Fibroblast of villous mesenchyme (primary cell): ENCODE measurements at regions not wholly inside any gene's neighbourhood (a gene's known extent, or its start where the extent isn't known, plus 50 kb on each side); places are given as distances from the start of the nearest gene placed in this dataset.

Source experiments
- DNase-seq: peaks from one replicate; pipeline ENCODE4 v3.0.0-alpha.2; 2010; ENCODE audit warnings: low read depth
- H3K4me3 ChIP-seq: 2 replicates; pipeline ENCODE4 v1.5.1; 2011; ENCODE audit warnings: low read depth, mild to moderate bottlenecking, low read length
- TF ChIP-seq, protein P1 (sequence below): IDR thresholded peaks from 2 replicates; pipeline ENCODE4 v1.5.1; 2012; ENCODE audit warnings: low read depth, mild to moderate bottlenecking, low read length; ENCODE audit not compliant: insufficient read depth

DNA sequence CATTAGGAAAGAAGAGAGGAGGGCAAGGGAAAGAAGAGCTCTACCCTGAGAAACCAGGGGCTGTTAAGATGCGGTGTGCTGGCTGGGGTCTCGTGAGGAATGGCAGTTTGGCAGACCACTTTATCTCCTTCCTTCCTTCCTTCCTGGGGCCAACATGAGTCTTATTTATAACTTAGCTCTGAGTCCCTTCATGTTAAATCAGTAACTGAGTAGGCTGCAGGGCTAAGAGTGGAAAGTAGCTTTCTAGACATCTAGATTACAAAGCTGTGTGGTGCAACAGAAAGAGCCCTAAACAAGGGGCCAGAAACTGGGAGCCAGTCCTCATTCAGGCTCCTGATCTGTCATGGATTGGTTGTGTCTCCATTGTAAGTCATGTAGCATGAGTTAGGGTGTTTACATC, 135.4 kb upstream of the DUSP10 start:
- TF ChIP-seq, protein P1, sequence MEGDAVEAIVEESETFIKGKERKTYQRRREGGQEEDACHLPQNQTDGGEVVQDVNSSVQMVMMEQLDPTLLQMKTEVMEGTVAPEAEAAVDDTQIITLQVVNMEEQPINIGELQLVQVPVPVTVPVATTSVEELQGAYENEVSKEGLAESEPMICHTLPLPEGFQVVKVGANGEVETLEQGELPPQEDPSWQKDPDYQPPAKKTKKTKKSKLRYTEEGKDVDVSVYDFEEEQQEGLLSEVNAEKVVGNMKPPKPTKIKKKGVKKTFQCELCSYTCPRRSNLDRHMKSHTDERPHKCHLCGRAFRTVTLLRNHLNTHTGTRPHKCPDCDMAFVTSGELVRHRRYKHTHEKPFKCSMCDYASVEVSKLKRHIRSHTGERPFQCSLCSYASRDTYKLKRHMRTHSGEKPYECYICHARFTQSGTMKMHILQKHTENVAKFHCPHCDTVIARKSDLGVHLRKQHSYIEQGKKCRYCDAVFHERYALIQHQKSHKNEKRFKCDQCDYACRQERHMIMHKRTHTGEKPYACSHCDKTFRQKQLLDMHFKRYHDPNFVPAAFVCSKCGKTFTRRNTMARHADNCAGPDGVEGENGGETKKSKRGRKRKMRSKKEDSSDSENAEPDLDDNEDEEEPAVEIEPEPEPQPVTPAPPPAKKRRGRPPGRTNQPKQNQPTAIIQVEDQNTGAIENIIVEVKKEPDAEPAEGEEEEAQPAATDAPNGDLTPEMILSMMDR, result no peak
- DNase-seq, result no peak
- no peak overlapping the region for H3K4me3 ChIP-seq

DNA sequence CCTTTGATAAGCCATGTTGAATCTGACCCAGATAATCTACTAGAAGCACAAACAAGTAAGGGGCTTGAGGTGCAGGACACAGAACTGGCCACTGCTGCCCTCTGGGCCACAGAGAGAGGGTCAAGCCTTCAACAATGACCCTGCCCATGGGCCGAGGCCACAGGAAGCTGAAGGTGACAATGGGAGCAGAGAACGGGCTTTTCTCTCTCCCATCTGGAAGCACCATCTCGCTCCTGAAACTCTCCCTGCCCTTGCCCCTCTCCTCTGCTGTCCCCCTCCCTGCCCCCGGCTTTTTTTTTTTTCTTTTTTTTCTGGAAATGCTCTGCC, 133.1 kb upstream of the DUSP10 start:
- DNase-seq, result no peak
- H3K4me3 ChIP-seq, result no peak overlapping the region
- TF ChIP-seq, protein P1, result no peak

DNA sequence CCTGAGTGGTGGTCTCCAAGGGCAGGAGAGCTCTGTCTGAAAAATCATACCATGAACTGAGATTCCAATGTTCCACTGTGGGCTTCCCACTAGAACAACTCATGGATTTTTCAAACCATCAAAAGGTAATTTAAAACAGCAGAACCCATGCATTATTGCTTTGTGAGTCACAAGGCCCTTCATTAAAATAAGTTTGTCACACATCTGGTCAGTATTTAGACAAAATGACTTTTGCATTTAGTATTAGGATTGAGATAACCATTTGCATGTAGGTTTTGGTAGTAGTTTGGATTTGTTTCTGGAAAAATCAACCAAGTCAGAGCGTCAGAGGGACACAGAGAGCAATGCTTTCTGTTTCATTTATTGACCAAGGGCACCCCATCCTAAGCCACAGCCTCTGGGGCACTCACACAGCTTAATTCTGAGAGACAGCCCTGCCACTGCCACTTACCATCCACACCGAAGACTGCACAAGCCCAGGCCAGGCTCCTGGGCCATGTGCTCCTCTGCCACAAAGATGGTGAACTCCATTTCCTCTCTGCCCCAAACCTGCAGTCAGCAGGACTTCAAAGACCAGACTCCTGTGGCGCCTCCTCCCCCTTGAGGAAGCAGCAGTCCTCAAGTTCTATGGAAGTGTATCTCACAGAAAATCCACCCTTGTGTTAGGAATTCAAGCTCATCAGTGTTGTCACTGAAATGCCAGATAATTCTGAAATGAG, 132.6 kb upstream of the DUSP10 start:
- no peak for DNase-seq
- TF ChIP-seq, protein P1, result peak; percentile 1
- H3K4me3 ChIP-seq, result no peak overlapping the region

DNA sequence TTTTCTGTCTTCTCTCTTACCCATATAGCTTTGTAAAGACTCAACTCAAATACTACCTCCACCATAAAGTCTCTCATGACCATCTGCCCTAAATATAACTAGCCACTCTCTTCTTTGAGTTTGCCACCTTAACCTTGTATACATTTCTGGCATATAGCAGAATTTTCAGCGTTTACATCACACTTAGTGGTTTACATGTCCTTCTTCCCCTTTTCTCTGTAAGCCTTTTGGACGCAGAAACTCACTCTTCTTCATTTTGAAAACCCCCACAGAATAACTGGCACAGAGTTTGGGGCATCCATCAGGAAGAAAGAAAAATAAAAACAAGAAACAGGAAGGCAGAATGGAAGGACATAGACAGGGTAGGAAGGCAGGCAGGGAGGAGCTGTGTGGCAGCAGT, 131.8 kb upstream of the DUSP10 start:
- TF ChIP-seq, protein P1, result no peak
- H3K4me3 ChIP-seq, result no peak overlapping the region
- DNase-seq, result no peak

DNA sequence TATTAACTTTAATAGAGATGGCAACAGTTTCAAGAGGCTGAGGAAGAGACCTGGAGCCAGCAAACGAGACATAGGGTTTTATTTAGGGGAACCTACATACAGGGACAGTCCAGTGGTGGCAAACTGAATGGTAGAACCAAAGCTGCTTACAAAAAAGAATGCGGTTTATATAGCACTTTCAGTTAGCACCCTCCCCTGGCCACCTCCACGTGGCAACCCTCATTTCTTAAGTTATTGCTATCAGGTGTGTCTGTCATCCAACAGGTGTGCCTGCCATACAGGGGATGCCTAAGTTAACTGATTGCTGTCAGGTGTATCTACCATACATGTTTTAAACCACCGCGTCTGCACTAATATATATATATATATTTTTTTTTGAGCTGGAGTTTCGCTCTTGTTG, 129.2 kb upstream of the DUSP10 start:
- no peak overlapping the region for H3K4me3 ChIP-seq
- no peak for DNase-seq
- TF ChIP-seq, protein P1, result no peak

DNA sequence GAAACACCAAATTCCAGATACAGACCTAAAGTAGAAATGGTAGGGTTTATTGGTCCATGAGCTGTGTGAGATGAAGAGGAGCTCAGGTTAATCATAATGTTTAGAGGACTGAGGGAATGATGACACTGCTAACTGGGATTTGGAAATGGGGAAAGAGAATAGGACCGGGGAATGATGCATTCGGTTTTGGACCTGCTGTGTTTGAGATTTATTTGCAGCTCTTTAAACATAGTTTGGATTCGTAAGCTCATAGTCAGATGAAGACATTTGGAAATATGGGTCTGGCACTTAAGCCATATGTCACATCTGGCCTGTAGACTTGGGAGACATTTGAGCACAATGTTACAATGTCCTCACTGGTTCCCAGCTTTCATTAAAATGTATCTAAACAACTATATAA, 127.9 kb upstream of the DUSP10 start:
- TF ChIP-seq, protein P1, result no peak
- DNase-seq, result peak; percentile 52
- no peak overlapping the region for H3K4me3 ChIP-seq
